HepG2 (cell line): ENCODE measurements at regions not wholly inside any gene's neighbourhood (a gene's known extent, or its start where the extent isn't known, plus 50 kb on each side); places are given as distances from the start of the nearest gene placed in this dataset.

Experiments used
- CEBPZ ChIP-seq: IDR thresholded peaks from 2 replicates; pipeline ENCODE4 v1.6.1; 2012; ENCODE audit warnings: low read length, improper control_type of control experiment
- FOXA1 ChIP-seq, 2 experiments: fragments of 450-650 bp in 1 of 2; sonication (generic) in 1 of 2; formaldehyde crosslinking in 1 of 2; IDR thresholded peaks; 2 replicates each; pipeline versions ENCODE4 v1.4.0 to v1.6.1; 2016 to 2020; ENCODE audit warnings: missing genetic modification reagents in 1 of 2
- HDAC2 ChIP-seq: sonication (generic); formaldehyde crosslinking; IDR thresholded peaks from 2 replicates; pipeline ENCODE4 v1.4.0; 2020; ENCODE audit warnings: missing genetic modification reagents
- HMGA1 ChIP-seq: sonication (generic); formaldehyde crosslinking; conservative IDR thresholded peaks from 2 replicates; pipeline ENCODE4 v1.4.0; 2020; ENCODE audit warnings: missing genetic modification reagents
- HNF1A ChIP-seq, 2 experiments: sonication (generic) in 1 of 2; formaldehyde crosslinking in 1 of 2; IDR thresholded peaks; 2 replicates each; pipeline versions ENCODE4 v1.4.0 to v1.6.1; 2016 to 2020; ENCODE audit warnings: borderline replicate concordance in 1 of 2, low read depth in 1 of 2, mild to moderate bottlenecking in 1 of 2, missing genetic modification reagents in 1 of 2
- PATZ1 ChIP-seq: sonication (generic); formaldehyde crosslinking; IDR thresholded peaks from 2 replicates; pipeline ENCODE4 v1.4.0; 2020; ENCODE audit warnings: missing genetic modification reagents
- PHF8 ChIP-seq: sonication (generic); formaldehyde crosslinking; IDR thresholded peaks from 2 replicates; pipeline ENCODE4 v1.5.0; 2020; ENCODE audit warnings: missing genetic modification reagents
- RFX3 ChIP-seq: IDR thresholded peaks from 2 replicates; pipeline ENCODE4 v1.6.1; 2016; ENCODE audit warnings: missing biosample characterization, missing genetic modification reagents
- ZFP91 ChIP-seq: sonication (generic); formaldehyde crosslinking; IDR thresholded peaks from 2 replicates; pipeline ENCODE4 v1.9.0; 2022; ENCODE audit warnings: missing genetic modification reagents, mild to moderate bottlenecking, borderline replicate concordance
- ZNF24 ChIP-seq: fragments of 450-650 bp; IDR thresholded peaks from 2 replicates; pipeline ENCODE4 v1.6.1; 2017; ENCODE audit warnings: antibody characterized with exemption, mild to moderate bottlenecking
- ZNF253 ChIP-seq: sonication (generic); formaldehyde crosslinking; IDR thresholded peaks from 2 replicates; pipeline ENCODE4 v1.8.0; 2022; ENCODE audit warnings: mild to moderate bottlenecking, missing genetic modification reagents, borderline replicate concordance
- ZNF280D ChIP-seq: sonication (generic); formaldehyde crosslinking; IDR thresholded peaks from 2 replicates; pipeline ENCODE4 v1.5.1; 2020; ENCODE audit warnings: mild to moderate bottlenecking, missing genetic modification reagents
- ZNF572 ChIP-seq: sonication (generic); formaldehyde crosslinking; IDR thresholded peaks from 2 replicates; pipeline ENCODE4 v1.5.1; 2020; ENCODE audit warnings: mild to moderate bottlenecking, missing genetic modification reagents
- ZNF709 ChIP-seq: sonication (generic); formaldehyde crosslinking; IDR thresholded peaks from 2 replicates; pipeline ENCODE4 v1.5.0; 2020; ENCODE audit warnings: mild to moderate bottlenecking, missing genetic modification reagents
- ZSCAN31 ChIP-seq: sonication (generic); formaldehyde crosslinking; IDR thresholded peaks from 2 replicates; pipeline ENCODE4 v1.5.0; 2020; ENCODE audit warnings: low read depth, mild to moderate bottlenecking, missing genetic modification reagents

- TF ChIP-seq PATZ1 (CRISPR knock-in tag), result peak; percentile 82
- 0 out of 2 replicates have a peak, but pooled peaks have one; percentile 62 for TF ChIP-seq ZNF280D (CRISPR knock-in tag)
- no peak for TF ChIP-seq ZFP91
- no peak for TF ChIP-seq HMGA1 (CRISPR knock-in tag)
- TF ChIP-seq ZNF709 (CRISPR knock-in tag), result no peak
- no peak for TF ChIP-seq FOXA1 (IDR thresholded peaks at IDR 0.05)
- TF ChIP-seq FOXA1 (CRISPR knock-in tag; IDR thresholded peaks at IDR 0.05), result peak; percentile 79
- TF ChIP-seq HDAC2, result peak; percentile 79
- TF ChIP-seq RFX3 (CRISPR knock-in tag), result no peak
- 0 out of 2 replicates have a peak, but pooled peaks have one; percentile 18 for TF ChIP-seq ZNF24
- TF ChIP-seq CEBPZ, result no peak
- no peak for TF ChIP-seq PHF8 (CRISPR knock-in tag)
- no peak for TF ChIP-seq ZNF572 (CRISPR knock-in tag)
- TF ChIP-seq ZNF253, result no peak
- no peak for TF ChIP-seq ZSCAN31 (CRISPR knock-in tag)
- TF ChIP-seq HNF1A (IDR thresholded peaks at IDR 0.05; ENCODE audit: low read depth), result 0 out of 2 replicates have a peak, but pooled peaks have one; percentile 41
- TF ChIP-seq HNF1A (CRISPR knock-in tag; IDR thresholded peaks at IDR 0.05; ENCODE audit: borderline replicate concordance), result peak; percentile 76; the same call in 1 of the 2 replicates
These were observed 1434.5 kb upstream of the CDH6 start (continued) for GRCh38 chr5:29758986-29759421.
